ENCODE measurements at regions not wholly inside any gene's neighbourhood (a gene's known extent, or its start where the extent isn't known, plus 50 kb on each side); places are given as distances from the start of the nearest gene placed in this dataset.

DNA sequence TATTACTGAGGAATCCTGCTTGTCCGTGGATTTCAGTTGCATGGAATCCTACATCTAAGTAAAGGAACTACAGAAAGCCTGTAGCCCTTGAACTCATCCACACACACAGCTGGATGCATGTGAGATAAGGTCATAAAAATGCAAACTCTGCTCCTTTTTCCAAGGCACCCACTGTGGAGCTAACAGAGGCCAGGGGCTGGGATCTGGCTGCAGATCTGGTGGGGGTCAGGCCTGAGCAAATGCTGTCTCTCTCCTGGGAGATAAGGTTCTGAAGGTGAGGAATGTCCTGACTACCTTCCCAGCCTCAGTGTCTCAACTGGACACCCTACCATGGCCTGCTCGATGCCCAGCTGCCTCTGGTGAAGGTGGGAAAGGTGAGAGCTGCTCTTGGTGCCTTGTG is 321.5 kb downstream of the LRFN2 start:
- DNase-seq: no peak

DNA sequence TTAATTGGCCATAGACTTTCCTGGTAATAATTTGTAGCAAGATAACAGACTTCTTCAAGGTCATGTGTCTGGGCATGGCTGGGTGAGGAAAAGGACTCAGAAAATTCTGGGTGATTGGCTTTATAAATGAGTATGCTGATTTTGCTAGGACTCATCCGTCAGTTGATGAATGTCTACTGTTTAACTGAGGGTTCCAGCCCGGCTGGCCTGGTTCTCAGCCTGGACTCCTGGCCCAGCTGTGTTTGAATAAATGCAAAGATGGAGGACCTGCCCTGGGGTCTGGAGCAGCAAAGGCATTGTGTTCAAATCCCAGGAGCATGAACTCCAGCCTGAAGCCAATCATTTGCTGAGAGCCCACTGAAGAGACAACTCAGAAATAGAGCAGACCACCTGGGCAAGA is 323.2 kb downstream of the LRFN2 start:
- DNase-seq: no peak

DNA sequence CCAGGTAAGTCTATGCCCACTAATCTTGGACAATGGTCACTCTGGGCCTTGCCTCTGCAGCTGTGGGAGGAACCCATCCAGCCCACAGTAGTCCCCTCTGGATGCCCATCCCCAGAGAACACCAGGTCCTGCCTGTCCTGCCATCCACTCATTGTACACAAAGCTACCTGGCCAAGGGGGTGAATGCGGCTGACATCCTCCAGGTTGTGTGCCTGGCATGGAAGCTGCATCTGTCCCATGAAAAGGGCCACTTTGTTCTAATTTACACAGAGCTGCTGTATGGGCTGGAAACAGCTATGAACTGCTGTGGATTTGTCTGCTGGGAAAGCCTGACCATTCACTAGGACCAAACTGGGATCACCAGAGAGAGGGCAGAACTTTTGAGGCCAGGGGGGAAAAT is 324.8 kb downstream of the LRFN2 start:
- no peak for DNase-seq

DNA sequence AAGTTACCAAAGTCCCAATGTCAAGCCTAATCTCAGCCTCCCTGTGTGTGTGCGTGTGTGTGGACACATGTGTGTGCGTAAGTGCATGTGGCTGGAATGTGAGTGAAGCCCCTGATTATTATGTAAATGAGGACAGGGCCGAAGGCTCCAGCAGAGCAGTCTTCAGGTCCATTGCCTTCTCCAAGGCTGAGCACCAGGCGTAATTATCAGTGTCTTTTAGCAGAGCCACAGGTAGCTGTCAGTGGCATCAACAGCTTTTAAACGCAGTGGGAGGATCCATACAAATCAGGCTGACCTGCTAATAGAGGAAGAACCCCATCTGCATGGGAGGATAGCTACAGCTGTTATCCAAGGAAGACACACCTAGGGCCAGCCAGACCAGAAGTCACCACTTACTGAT is 324.3 kb upstream of the MOCS1 start:
- DNase-seq: no peak

DNA sequence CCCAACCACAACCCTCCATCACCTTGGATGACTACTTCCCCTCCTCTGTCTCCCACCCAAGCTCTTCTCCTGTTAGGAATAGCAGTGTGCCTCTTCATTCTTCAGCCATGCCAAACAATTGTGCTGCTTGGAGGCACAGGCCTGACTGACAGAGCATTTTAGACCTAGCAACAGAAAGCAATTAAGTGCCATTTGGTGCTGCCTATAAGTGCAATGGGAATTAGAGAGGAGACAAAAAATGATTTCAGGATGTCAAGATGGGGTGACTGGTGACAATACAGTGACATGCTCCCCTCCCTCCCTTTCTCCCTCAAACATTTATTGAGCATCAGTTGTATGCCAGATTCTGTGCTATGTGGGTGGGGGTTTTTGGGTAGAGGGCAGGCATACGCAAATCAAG is 322.6 kb upstream of the MOCS1 start:
- no peak for DNase-seq

DNA sequence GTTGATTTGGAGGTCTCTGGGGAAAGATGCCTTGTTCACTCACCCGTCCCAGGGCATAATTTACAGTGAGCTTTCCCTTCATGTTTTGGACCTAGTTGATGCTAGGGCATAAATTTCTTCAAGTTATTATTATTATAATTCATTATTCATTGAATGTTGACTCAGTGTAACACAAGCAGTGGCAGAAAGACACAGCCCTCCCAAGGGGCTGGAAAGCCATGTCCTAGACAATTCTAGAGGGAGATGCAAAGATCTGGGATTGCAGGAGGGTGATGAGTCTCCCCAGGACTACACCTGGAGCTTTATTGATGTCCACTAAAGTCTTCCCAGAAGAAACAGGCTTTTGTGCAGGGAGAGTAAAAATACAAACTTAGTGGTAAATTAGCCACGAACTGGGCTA is 322.0 kb upstream of the MOCS1 start:
- DNase-seq: no peak

DNA sequence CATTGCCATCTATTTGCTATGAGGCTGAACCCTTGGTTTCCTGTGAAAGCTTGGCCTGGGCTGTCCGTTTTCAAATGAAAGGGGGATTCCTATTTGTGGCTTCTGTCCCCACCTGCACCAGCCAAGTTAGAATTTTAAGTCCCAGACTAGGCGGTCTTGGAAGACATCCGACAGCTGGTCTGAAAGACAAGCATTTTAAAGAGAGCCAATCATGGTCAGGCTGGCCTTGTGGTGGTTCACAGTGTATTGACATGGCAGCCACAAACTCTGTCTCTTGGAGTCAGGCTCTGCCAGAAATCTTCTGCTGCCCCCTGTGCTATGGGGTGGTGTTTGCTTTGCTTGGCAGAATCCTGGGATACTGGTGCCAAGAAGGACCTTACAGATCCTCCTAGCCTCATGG is 319.2 kb upstream of the MOCS1 start:
- no peak for DNase-seq

DNA sequence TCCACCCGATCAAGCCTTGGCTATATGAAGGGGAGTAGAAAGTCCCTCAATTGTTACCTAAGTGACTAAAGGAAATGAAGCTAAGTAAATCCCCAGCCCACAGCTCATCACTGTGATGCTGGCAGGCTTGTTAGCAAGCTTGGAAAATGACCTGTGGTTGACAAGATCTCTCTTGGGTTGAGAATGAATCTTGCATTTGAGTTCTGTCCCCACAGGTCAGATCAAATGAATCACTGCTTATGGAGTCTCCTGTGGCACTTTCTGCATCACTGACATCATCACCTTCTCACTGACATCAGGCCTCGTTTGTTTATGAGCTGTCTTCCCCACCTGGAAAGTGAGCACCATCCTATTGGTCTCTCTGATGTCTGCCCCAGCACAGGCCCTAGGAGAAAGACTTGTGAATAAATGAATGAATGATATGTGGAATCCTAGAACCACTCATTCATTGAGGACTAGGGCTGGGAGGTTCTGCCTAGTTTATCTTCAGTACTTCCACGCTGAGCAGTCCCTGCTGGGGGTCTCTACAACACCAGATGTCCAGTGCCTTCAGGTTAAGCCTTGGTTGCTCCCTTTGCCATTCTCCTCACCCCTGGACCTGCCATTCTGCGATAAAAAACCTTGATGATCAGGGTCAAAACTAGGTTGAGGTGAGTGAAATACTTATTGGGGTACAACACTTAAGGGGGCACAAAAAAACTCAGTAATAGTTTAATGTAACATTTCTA is 318.4 kb upstream of the MOCS1 start:
- DNase-seq: no peak

DNA sequence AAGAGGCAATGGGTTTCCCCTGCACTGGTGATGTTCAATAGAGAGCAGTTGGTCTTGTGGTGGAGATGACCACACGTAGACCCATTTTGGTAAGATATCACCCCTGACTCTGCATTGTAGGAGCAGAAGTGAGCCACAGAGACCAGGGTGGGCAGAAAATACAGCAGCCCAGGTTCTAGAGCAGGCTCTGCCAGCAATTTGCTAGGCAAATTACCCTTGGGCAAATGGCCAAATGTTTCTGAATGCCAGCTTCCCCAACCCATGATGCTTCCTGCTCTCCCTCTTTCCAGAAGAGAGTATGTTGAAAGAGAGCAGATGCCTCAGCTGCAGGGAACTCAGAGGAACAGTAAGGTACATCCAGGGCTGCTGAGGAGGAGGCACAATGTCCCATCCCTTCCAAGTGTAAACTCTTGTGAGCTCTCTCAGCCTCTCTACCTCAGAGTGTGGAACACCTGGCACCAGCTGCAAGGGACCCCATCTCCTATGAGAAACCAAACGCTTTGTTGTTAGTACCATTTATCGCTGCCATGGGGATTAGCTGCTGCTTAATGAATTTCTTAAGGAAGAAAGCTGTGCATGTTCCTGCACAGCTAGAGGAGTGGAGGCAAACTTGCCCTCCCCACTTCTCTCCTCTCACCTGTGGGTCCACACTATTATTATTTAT is 317.5 kb upstream of the MOCS1 start:
- no peak for DNase-seq

DNA sequence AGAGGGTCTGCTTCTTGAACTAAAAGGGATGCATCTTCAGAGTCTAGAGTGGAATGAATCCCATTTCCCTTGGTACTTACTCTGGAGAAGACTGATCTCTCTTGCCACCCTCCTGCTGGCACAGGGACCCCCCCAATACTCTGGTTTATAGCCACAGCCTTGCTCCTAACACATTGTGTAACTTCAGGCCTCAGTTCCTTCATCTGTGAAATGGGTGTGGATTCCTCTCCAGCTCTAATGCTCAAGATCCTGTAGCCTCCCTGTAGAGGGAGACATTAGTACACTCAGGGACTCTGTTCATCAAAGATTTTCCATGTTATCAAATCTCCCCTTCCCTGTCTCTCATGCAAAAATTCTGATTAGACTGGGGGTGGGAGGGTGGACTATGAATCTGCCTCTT is 315.7 kb upstream of the MOCS1 start:
- DNase-seq: no peak

DNA sequence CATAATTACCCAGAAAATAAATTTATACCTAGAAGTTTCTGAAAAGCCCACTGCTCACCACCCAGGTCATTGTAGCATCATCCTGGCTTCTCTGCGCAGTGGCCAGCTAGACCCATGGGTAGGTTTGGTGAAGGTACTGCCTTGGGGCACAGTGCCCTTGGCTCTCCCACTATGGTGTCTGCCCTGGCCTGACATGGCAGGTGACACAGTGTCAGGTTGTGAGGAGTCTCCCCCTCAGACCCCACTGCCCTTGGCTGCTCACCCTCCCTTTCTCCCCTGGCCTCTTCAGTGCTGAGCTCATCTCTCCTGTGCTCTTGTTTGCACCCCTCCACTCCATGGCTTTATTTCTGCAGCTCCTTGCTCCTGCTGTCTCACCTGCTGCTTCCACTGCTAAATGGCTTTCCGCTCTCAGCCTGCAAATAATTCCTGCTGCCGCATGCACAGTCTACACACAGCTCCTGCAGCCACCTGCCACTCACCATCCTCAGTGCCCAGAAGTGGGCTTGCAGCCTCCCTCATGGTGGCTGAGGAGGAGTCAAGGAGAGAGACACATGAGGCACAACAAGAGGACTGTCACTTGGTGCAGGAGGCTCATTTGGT is 313.4 kb upstream of the MOCS1 start:
- no peak for DNase-seq

DNA sequence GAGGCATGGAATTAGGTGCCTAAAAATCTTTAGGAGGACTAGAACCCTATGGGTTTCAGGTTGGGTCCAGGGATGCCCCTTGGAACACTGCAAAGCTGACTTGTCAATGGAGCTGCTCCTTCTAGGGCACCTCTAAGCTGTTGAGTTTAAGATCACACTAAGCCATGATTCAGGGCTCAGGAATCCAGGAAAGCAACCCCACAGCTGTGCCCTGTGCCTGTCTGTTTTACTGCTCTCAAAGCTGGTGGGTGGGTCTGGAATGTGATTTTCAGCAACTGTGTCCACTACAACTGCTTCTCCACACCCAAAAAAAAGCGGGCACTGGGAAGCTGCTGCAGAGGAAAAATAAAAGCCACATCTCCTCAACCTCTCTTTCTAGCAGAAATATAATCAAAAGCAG is 310.4 kb upstream of the MOCS1 start:
- DNase-seq: no peak

DNA sequence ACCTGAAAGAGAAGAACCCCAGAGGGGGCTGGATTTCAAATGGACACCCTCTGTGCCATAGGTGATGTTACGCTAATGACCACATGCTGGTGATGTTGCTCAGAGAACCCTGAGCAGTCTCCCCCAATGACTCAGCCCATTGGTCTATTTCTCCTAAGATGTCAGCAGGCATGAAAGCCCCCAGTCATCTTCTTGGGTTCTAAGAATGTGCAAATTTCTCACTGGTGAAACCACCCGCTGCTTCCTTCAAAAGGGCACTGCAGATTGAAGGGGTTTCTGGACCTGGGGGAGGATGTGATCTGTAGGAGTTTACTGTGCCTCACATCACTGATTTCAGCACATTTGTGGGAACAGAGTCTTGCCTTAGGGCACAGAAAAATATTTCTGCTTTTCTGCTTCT is 298.4 kb upstream of the MOCS1 start:
- DNase-seq: no peak

DNA sequence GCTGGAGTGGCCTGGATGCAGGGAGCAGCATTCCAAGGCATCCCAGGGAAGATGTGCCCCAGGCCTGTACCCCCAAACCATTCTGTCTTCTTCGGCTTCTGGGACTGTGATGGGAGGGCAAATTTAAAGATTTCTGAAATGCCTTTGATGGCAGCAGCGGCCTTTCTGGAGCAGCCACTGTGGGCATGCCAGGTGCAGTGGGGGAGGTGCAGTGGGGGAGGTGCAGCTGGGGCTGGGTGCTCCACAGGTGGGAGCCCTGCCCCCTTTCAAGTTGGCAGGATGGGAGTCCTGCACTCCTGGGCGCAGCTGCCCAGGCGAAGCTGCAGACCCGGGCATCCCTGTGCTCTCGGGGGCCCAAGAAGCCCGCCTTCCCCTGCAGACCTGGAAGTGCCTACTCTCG is 293.5 kb upstream of the MOCS1 start:
- no peak for DNase-seq

DNA sequence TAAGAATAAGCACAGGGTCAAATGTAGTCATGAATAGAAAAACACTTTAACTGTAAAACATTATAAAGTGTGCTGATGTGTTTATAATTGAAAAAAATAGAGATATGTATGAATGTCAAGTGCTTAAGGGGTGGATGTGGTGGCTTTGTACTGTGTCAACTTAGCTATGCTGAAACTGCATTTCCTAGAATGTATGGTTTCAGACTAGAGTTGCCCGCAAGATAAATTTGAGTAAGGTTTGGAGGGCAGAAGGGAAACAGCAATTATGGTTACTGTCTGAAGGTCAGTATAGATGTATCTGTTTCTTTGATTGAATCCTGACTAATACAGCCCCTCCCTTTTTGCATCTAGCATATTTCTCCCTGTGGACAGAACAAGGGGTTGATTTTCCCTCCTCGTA is 288.1 kb upstream of the MOCS1 start:
- no peak for DNase-seq

DNA sequence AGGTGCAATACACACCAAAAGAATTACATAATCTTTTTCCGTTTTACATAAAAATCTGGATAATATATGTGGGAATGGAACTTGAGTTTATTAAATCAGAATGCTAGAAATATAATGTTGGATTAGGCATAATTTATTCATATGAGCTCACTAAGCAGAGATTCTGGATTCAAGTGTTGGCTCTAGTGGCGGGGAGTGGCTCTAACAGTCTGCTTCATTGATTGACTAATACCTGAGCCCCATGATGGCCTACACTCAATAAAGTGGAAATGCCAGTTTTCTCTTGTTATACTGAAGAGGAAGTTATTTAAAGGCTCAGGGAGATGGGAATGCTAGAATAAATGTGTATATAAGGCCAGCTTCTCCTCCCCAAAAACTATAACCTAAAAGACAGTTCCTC is 285.5 kb upstream of the MOCS1 start:
- DNase-seq: no peak

DNA sequence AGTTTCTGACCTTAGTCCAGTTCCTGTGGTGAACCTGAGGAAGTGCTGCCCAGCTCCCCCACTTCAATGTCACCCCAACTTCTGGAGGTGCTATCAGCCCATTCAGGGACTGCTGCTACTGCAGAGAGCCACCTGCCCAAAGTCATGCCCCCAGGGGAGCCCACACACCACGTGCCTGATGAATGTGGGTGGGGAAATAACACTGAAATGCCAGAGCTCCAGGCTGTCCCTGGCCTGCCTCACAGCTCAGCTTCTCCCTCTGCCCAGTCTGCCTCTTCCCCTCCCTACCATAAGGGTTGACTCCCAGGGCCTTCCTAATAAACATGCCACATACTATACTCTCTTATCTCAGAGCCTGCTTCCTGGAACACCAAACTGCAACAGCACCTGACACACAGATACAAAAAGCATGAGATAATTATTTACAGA is 276.4 kb upstream of the MOCS1 start:
- DNase-seq: no peak

DNA sequence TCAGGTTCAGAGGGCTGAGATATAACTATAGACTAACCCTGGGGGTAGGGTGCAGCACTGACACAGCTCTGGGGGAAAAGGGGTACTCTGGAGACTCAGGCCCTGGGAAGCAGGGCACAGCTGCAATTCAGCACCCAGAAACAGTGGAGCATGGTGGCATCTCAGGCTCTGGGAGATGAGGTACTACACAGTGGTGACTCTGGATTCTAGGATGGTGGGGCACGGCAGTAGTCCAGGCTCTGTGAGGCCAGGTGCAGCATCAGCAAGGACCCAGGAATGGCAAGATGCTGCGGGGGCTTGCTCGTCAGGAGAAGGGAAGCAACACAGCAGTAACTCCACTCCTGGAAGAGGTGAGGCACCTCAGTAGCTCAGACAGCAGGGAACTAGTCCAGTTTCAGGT is 271.5 kb upstream of the MOCS1 start:
- no peak for DNase-seq

DNA sequence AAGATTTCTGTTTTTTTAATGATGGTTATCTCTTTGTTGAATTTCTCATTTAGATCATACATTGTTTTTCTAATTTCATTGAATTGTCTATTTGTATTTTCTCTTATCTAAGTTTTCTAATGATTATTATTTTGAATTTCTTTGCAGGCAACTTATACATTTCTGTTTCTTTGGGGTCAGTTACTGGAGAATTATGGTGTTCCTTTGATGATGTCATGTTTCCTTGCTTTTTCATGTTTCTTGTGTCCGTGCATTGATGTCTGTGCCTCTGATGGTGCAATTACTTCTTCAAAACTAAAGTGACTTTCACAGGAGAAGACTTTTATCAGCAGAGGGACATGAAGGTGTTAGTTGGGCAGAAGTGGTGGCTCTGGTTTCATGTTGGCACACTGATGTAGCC is 270.7 kb upstream of the MOCS1 start:
- no peak for DNase-seq

DNA sequence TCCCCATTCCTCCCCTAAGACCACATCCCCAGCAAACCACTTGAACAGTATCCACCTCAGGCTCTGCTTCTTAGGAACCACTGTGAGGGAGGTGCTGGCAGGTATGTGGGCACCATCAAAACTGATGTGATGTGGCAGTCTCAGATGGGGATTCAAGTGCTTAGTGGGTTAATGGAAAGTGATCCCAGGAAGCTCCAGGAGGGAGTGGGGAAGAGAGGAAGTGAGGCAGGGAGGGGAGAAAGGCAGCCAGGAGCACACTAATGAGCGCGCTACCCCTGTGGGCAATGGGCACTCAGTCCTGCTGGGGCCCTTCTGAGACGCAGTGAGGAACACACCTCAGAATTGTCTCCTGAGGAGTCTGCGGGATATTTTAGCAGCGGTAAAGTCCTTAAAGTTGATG is 263.1 kb upstream of the MOCS1 start:
- DNase-seq: no peak

DNA sequence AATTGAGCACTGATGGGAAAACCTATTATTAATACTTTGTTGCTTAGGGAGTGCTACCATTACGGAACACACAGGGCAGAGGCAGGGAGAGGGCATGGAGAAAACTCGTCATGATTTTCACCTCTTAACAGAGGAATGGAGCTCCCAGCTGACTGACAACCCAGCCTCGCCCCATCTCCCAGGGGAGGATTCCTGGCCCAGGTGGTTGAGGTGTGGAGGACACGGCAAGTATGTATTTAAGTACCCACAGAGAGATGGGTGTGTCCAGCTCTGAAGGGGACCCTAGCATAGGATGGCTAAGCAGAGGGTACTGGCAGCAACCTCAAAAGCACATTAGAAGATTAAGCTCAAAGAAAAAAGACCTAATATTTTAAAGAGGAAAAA is 261.9 kb upstream of the MOCS1 start:
- no peak for DNase-seq

DNA sequence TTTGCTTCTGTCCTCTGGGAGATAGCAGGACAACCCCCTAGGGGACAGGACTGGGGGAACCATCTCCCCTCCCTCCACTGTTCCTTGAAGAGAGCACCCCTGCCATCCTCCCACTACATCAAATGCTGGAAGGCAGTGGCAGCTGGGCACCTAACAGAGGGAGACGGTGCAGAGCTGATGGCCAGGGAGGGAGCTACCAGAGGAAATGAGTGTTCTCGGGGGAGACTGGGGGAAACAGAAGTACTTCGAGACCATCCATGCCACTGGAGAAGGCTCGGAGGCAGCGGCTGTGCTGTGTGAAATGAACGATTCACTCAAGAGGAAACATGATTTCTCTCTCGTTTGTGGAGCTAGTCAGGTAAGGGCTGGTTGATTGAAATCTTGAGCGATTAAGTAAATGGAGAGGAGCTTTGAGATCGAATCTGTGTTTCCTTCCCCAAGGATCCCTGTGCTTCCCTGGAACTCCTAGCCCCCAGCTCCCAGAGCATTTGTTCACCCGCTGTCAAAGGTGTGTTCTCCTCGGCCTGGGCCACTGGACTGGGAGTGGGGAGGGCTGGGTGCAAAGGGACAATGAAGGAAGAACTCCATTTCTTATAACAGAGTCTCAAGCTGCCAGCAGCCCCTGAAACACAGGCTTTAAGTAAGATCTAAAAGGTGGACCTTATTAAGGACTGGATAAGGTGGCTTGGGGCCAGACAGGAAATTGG is 261.3 kb upstream of the MOCS1 start:
- DNase-seq: no peak

DNA sequence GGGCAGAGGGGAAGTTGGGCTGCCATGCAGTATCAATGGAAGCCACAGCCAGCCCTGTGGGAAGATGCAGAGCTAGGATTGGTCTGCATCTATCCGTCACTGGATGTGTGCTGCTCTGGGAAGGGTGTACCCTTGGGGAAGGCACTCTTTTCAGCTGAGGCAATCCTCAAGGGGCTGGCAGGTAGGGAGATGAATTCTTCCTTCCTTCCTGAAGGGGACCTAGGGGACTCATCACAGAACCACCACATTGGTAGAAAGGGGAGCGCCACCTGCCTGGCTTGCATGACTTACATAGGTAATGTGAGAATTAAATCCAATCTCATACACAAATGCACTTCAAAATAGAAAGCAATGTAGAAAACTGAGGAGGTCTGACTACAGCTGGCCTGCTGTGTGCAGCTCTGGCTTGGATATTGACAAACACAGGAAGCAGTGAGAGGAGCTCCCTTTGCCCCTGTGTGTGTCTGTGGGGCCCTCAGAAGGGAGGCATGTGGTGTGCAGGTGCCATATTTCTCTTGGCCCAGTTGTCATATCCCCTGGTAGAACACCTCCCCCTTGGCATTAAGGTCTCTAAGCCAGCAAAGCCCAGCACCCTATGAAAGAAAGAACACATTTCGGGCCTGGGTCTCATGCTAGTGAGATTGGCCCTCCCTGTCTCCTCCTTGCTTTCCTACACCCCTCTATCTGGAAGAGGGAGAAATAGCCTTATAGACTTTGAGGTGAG is 260.3 kb upstream of the MOCS1 start:
- no peak for DNase-seq
